Spleen (tissue), 11 donors: ENCODE measurements at regions not wholly inside any gene's neighbourhood (a gene's known extent, or its start where the extent isn't known, plus 50 kb on each side); places are given as distances from the start of the nearest gene placed in this dataset.
"Not testable (repeated sequence)": the region's sequence is repeated elsewhere in the genome, so short reads cannot be mapped to it uniquely, and the experiment has no call there.

Experiments used
- DNase-seq: peaks from one replicate; pipeline ENCODE4 v3.0.0-alpha.2; 2020
- H3K27ac ChIP-seq, 8 donors: fragments of 200-600 bp; sonication (generic) in 7 of 8; 1 replicate in 4 of 8; 2 replicates in 4 of 8; pipeline versions ENCODE4 v1.5.0 to v1.8.0; 2016 to 2021; ENCODE audit warnings: inconsistent platforms in 4 of 8, mild to moderate bottlenecking in 4 of 8, moderate library complexity in 1 of 8
- H3K27me3 ChIP-seq, 7 donors: fragments of 200-600 bp; sonication (generic) in 6 of 7; replicated peaks in 1 of 7; 1 replicate in 4 of 7; 2 replicates in 3 of 7; pipeline versions ENCODE4 v1.5.0 to v1.8.0; 2016 to 2021; ENCODE audit warnings: inconsistent platforms in 3 of 7, mild to moderate bottlenecking in 1 of 7
- H3K36me3 ChIP-seq, 6 donors: fragments of 200-600 bp; sonication (generic) in 5 of 6; 1 replicate in 4 of 6; 2 replicates in 2 of 6; pipeline versions ENCODE4 v1.5.0 to v1.8.0; 2016 to 2021; ENCODE audit warnings: inconsistent platforms in 2 of 6
- H3K4me1 ChIP-seq, 6 donors: fragments of 200-600 bp; sonication (generic) in 5 of 6; 1 replicate in 3 of 6; 2 replicates in 3 of 6; pipeline versions ENCODE4 v1.5.0 to v1.8.0; 2016 to 2021; ENCODE audit warnings: inconsistent platforms in 3 of 6
- H3K4me3 ChIP-seq, 8 donors: fragments of 200-600 bp; sonication (generic) in 7 of 8; 1 replicate in 4 of 8; 2 replicates in 4 of 8; pipeline versions ENCODE4 v1.5.0 to v1.8.0; 2016 to 2021; ENCODE audit warnings: inconsistent platforms in 4 of 8, mild to moderate bottlenecking in 4 of 8, moderate library complexity in 2 of 8
- H3K9me3 ChIP-seq, 8 donors: fragments of 200-600 bp; sonication (generic) in 7 of 8; 1 replicate in 4 of 8; 2 replicates in 4 of 8; pipeline versions ENCODE4 v1.5.0 to v1.8.0; 2016 to 2021; ENCODE audit warnings: inconsistent platforms in 4 of 8
- POLR2A ChIP-seq, 3 donors: fragments of 450-650 bp; IDR thresholded peaks; one replicate each; pipeline ENCODE4 v1.5.1; 2017; ENCODE audit warnings: antibody characterized with exemption in 3 of 3, mild to moderate bottlenecking in 1 of 3
- POLR2AphosphoS5 ChIP-seq, 3 donors: sonication (generic); formaldehyde crosslinking; IDR thresholded peaks; one replicate each; pipeline ENCODE4 v1.5.1; 2017; ENCODE audit warnings: antibody characterized with exemption in 3 of 3
- WGBS, 5 donors: extraction: QIAGEN DNeasy Blood & Tissue Kit in 3 of 5; methylation state at CpG; one replicate each; pipeline versions ENCODE4 v1.1.5 to v1.1.7; 2013 to 2018; 5-methylcytosine and 5-hydroxymethylcytosine counted together
- intact Hi-C: fragments of 100-400 bp; cut with DNase I; formaldehyde crosslinking; loops from one replicate; pipeline ENCODE4 v1.15.0; 2023; ENCODE audit warnings: low total_unique reads
- TF ChIP-seq, protein P1 (sequence below), 11 experiments: fragments of 200-600 bp in 7 of 11; fragments of 450-650 bp in 4 of 11; sonication (generic) in 4 of 11; IDR thresholded peaks in 8 of 11; conservative IDR thresholded peaks in 3 of 11; 1 replicate in 7 of 11; 2 replicates in 4 of 11; pipeline versions ENCODE4 v1.4.0 to v1.8.0; 2016 to 2021; ENCODE audit warnings: antibody characterized with exemption in 11 of 11, inconsistent platforms in 4 of 11, mild to moderate bottlenecking in 1 of 11
- donor health status: healthy with polysubstance abuse.
- donor health status: DM: no; HTN: no; CAD: no; lungs with moderate emphysema.
- donor health status: DM: no; HTN: no; CAD: no.
- donor health status: Bipolar disorder and iron deficiency.
- donor health status: healthy.
- donor health status: DM: no; HTN: no; CAD: no.
- donor health status: DM: yes; HTN: yes; CAD: no.

DNA sequence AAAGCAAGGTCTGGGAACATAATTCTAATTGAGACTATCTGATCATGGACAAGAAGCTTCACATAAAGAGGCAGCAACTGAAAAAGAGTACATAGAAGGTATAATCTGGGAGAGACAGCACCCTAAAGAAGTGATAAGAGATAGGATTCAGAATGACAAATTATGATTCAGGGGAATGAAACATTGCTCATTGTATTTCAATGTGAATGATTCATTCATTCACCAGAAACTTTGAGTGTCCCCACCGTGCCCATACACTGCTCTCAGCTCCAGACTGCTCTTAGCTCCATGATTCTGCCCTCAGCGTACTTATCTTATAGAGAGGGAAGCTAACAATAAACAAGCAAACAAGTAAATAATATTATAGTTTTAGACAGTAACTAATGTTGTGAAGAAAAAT lies 329.3 kb upstream of the IRAK1BP1 start:
- Histone ChIP-seq H3K4me3 (no peak overlapping the region), H3K27me3 (no peaks in the 10 kb centered on the region), H3K36me3 (no peaks in the 10 kb centered on the region), H3K4me1 (no peaks in the 10 kb centered on the region), H3K9me3 (no peaks in the 10 kb centered on the region), H3K27ac (no peak overlapping the region)
- 75 to 93% (median 83%) methylated on average over 2 of the region's 2 CpGs for WGBS, 5 donors
- no peak for DNase-seq
- intact Hi-C loops, result no loop called here
- TF ChIP-seq POLR2AphosphoS5 (IDR thresholded peaks at IDR 0.05) (no peak), POLR2A (IDR thresholded peaks at IDR 0.05) (no peak)
- TF ChIP-seq, protein P1, sequence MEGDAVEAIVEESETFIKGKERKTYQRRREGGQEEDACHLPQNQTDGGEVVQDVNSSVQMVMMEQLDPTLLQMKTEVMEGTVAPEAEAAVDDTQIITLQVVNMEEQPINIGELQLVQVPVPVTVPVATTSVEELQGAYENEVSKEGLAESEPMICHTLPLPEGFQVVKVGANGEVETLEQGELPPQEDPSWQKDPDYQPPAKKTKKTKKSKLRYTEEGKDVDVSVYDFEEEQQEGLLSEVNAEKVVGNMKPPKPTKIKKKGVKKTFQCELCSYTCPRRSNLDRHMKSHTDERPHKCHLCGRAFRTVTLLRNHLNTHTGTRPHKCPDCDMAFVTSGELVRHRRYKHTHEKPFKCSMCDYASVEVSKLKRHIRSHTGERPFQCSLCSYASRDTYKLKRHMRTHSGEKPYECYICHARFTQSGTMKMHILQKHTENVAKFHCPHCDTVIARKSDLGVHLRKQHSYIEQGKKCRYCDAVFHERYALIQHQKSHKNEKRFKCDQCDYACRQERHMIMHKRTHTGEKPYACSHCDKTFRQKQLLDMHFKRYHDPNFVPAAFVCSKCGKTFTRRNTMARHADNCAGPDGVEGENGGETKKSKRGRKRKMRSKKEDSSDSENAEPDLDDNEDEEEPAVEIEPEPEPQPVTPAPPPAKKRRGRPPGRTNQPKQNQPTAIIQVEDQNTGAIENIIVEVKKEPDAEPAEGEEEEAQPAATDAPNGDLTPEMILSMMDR (IDR thresholded peaks at IDR 0.05 in 8 of 11, conservative IDR thresholded peaks at IDR 0.05 in 3 of 11), result no peak

DNA sequence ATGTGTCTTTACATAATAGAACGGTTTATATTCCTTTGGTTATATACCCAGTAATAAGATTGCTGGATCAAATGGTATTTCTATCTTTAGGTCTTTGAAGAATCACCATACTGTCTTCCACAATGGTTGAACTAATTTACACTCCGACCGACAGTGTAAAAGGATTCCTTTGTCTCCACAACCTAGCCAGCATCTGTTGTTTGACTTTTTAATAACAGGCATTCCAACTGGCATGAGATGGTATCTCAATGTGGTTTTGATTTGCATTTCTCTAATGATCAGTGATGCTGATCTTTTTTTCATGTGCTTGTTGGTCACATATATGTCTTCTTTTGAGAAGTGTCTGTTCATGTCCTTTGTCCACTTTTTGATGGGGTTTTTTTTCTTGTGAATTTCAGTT lies 319.7 kb upstream of the IRAK1BP1 start:
- H3K27me3 ChIP-seq, intact Hi-C loops, DNase-seq, H3K27ac ChIP-seq, H3K36me3 ChIP-seq, H3K4me3 ChIP-seq, H3K4me1 ChIP-seq: not testable (repeated sequence)
- peaks cover 0 to 12% (median 4%) of the 10 kb centered on the region in 8 donors for H3K9me3 ChIP-seq
- WGBS, 5 donors, result 87 to 96% (median 94%) methylated on average over 3 of the region's 3 CpGs

DNA sequence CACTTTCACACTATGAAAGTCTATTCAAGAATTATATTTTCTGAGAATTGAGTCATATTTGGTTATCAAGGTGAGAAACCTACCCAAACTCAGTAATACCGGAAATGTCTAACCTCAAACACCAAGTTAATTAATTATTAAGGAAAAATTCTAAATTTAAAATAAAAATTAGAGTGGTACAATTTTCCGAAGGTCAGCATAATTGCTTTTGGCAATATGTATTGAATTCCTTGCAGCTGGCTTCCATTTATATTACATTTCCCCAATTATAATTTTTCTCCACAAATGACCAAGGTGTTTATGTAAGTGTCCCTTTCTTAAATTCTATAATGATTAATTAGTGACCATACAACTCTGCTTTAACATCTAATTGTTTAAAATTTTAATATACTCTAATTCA lies 316.0 kb upstream of the IRAK1BP1 start:
- TF ChIP-seq POLR2AphosphoS5 (IDR thresholded peaks at IDR 0.05) (no peak), POLR2A (IDR thresholded peaks at IDR 0.05) (no peak)
- TF ChIP-seq, protein P1 (IDR thresholded peaks at IDR 0.05 in 8 of 11, conservative IDR thresholded peaks at IDR 0.05 in 3 of 11), result no peak
- no peaks in the 10 kb centered on the region for H3K4me1 ChIP-seq
- no peaks in the 10 kb centered on the region for H3K36me3 ChIP-seq
- DNase-seq, result no peak
- no peak overlapping the region for H3K27ac ChIP-seq
- intact Hi-C loops, result no loop called here
- H3K4me3 ChIP-seq, result no peak overlapping the region
- 78 to 89% (median 84%) methylated on average over 2 of the region's 2 CpGs for whole genome bisulfite sequencing, 5 donors
- peaks cover 0 to 40% (median 20%) of the 10 kb centered on the region in 8 donors for H3K9me3 ChIP-seq
- no peaks in the 10 kb centered on the region for H3K27me3 ChIP-seq

DNA sequence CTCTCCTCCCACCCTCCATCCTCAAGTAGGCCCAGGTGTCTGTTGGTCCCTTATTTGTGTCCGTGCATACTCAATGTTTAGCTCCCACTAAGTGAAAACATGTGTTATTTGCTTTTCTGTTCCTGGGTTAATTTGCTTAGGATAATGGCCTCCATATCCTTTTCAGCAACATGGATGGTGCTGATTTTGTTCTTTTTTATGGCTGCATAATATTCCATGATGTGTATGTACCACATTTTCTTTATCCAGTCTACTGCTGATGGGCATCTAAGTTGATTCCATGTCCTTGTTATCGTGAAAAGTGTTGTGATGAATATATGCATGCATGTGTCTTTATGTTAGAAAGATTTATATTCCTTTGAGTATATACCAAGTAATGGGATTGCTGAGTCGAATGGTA lies 314.9 kb upstream of the IRAK1BP1 start:
- Histone ChIP-seq H3K27ac (no peak overlapping the region), H3K36me3 (no peaks in the 10 kb centered on the region), H3K27me3 (no peaks in the 10 kb centered on the region), H3K4me3 (no peak overlapping the region), H3K9me3 (peaks cover 0 to 50% (median 30%) of the 10 kb centered on the region in 8 donors), H3K4me1 (no peaks in the 10 kb centered on the region)
- 77 to 90% (median 82%) methylated on average over 3 of the region's 3 CpGs for WGBS, 5 donors
- no peak for DNase-seq
- no peak for TF ChIP-seq POLR2A (IDR thresholded peaks at IDR 0.05)
- TF ChIP-seq, protein P1 (IDR thresholded peaks at IDR 0.05 in 8 of 11, conservative IDR thresholded peaks at IDR 0.05 in 3 of 11), result no peak
- TF ChIP-seq POLR2AphosphoS5 (IDR thresholded peaks at IDR 0.05), result no peak
- intact Hi-C loops, result no loop called here

DNA sequence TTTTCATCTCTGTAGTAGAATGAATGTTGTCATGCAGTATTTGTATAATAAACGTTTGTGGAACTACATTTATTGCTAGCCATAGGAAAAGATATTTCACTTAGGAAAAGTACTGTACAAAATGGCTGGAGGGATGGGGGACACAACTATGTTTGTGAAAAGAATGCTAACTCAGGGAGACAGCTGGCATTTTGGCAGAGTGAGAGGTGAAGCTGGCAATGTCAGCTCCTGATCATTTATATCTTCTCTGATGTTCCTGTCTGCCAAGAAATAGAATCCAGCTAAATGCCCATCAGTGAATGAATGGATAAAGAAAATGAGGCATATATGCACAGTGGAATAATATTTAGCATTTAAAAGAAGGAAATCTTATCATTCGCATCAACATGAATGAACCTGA lies 313.0 kb upstream of the IRAK1BP1 start:
- H3K27ac ChIP-seq, result no peak overlapping the region
- 74 to 81% (median 78%) methylated on average over 2 of the region's 2 CpGs for WGBS, 5 donors
- no peaks in the 10 kb centered on the region for H3K4me1 ChIP-seq

More for the DNA sequence above, 313.0 kb upstream of the IRAK1BP1 start:
- H3K27me3 ChIP-seq, result no peaks in the 10 kb centered on the region
- intact Hi-C loops, result no loop called here
- DNase-seq, result no peak
- H3K36me3 ChIP-seq, result no peaks in the 10 kb centered on the region
- H3K4me3 ChIP-seq, result no peak overlapping the region
- peaks cover 0 to 57% (median 30%) of the 10 kb centered on the region in 8 donors for H3K9me3 ChIP-seq
- TF ChIP-seq POLR2A (IDR thresholded peaks at IDR 0.05), result no peak
- no peak for TF ChIP-seq POLR2AphosphoS5 (IDR thresholded peaks at IDR 0.05)
- TF ChIP-seq, protein P1 (IDR thresholded peaks at IDR 0.05 in 8 of 11, conservative IDR thresholded peaks at IDR 0.05 in 3 of 11), result no peak
